HEK293T (cell line): ENCODE measurements at regions not wholly inside any gene's neighbourhood (a gene's known extent, or its start where the extent isn't known, plus 50 kb on each side); places are given as distances from the start of the nearest gene placed in this dataset.

Experiments used
- ARNT ChIP-seq: fragments of 450-650 bp; IDR thresholded peaks from 2 replicates; pipeline ENCODE4 v1.6.1; 2017; ENCODE audit warnings: mild to moderate bottlenecking
- BHLHE40 ChIP-seq: fragments of 450-650 bp; IDR thresholded peaks from 2 replicates; pipeline ENCODE4 v1.6.1; 2016; ENCODE audit warnings: mild to moderate bottlenecking, moderate library complexity, borderline replicate concordance
- CTBP1 ChIP-seq: fragments of 450-650 bp; IDR thresholded peaks from 2 replicates; pipeline ENCODE4 v1.6.1; 2016; ENCODE audit warnings: borderline replicate concordance
- ELF4 ChIP-seq: fragments of 450-650 bp; IDR thresholded peaks from 2 replicates; pipeline ENCODE4 v1.6.1; 2017; ENCODE audit warnings: antibody characterized with exemption
- FOXK2 ChIP-seq: fragments of 450-650 bp; IDR thresholded peaks from 2 replicates; pipeline ENCODE4 v1.6.1; 2016; ENCODE audit warnings: mild to moderate bottlenecking
- L3MBTL2 ChIP-seq: fragments of 450-650 bp; conservative IDR thresholded peaks from 2 replicates; pipeline ENCODE4 v1.6.1; 2016; ENCODE audit warnings: mild to moderate bottlenecking
- LEF1 ChIP-seq: fragments of 450-650 bp; IDR thresholded peaks from 2 replicates; pipeline ENCODE4 v1.6.1; 2017; ENCODE audit warnings: mild to moderate bottlenecking, borderline replicate concordance
- SP1 ChIP-seq: fragments of 450-650 bp; IDR thresholded peaks from 2 replicates; pipeline ENCODE4 v1.6.1; 2017
- SUZ12 ChIP-seq: fragments of 450-650 bp; IDR thresholded peaks from 2 replicates; pipeline ENCODE4 v1.6.1; 2016; ENCODE audit warnings: mild to moderate bottlenecking
- ZNF384 ChIP-seq: fragments of 450-650 bp; IDR thresholded peaks from 2 replicates; pipeline ENCODE4 v1.6.1; 2016
- TF ChIP-seq, protein P1 (sequence below): fragments of 450-650 bp; IDR thresholded peaks from 2 replicates; pipeline ENCODE4 v1.6.1; 2016

GRCh38 chr5:67475489-67475888, 278.9 kb upstream of the CD180 start:
- TF ChIP-seq SP1 (no peak), FOXK2 (no peak), CTBP1 (no peak), ZNF384 (no peak), ELF4 (no peak), SUZ12 (no peak), ARNT (no peak), L3MBTL2 (no peak), LEF1 (no peak), BHLHE40 (no peak)
- TF ChIP-seq, protein P1, sequence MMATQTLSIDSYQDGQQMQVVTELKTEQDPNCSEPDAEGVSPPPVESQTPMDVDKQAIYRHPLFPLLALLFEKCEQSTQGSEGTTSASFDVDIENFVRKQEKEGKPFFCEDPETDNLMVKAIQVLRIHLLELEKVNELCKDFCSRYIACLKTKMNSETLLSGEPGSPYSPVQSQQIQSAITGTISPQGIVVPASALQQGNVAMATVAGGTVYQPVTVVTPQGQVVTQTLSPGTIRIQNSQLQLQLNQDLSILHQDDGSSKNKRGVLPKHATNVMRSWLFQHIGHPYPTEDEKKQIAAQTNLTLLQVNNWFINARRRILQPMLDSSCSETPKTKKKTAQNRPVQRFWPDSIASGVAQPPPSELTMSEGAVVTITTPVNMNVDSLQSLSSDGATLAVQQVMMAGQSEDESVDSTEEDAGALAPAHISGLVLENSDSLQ = no peak
